H1 (cell line): ENCODE measurements at regions not wholly inside any gene's neighbourhood (a gene's known extent, or its start where the extent isn't known, plus 50 kb on each side); places are given as distances from the start of the nearest gene placed in this dataset.

Source experiments
- CTCF ChIA-PET: fragments of 300-600 bp; sonication (Branson Sonifier 250); formaldehyde crosslinking; loops from one replicate; lab custom pipeline; 2021; ENCODE audit not compliant: partially characterized antibody; lab: Charles Lee
- POLR2A ChIA-PET: fragments of 300-600 bp; sonication (Branson Sonifier 250); formaldehyde crosslinking; loops from one replicate; lab custom pipeline; 2021; ENCODE audit warnings: inconsistent platforms; ENCODE audit not compliant: partially characterized antibody; lab: Charles Lee
- DNase-seq, 2 experiments: peaks; one replicate each; pipeline versions ENCODE4 v3.0.0 to v3.0.0-alpha.2; 2010 to 2022; ENCODE audit warnings: low spot score in 2 of 2, low read depth in 1 of 2, mixed read lengths in 1 of 2
- FAIRE-seq: peaks from 2 replicates; lab custom pipeline; 2011; peaks lifted over from hg19 to GRCh38; lab: Jason Lieb, UNC
- H2AFZ ChIP-seq: 2 replicates; pipeline ENCODE4 v1.8.1; 2012; ENCODE audit warnings: low read length, inconsistent platforms
- H2AK5ac ChIP-seq: 2 replicates; pipeline ENCODE4 v1.6.1; 2013; ENCODE audit warnings: low read depth, low read length
- H2BK120ac ChIP-seq: replicated peaks from 2 replicates; pipeline ENCODE3; 2013; ENCODE audit warnings: low read depth, low read length, inconsistent platforms
- H2BK12ac ChIP-seq: 2 replicates; pipeline ENCODE4 v1.6.1; 2013; ENCODE audit warnings: low read depth, low read length
- H2BK15ac ChIP-seq: 2 replicates; pipeline ENCODE4 v1.6.1; 2013; ENCODE audit warnings: low read length
- H2BK20ac ChIP-seq: 2 replicates; pipeline ENCODE4 v1.6.1; 2013; ENCODE audit warnings: low read length
- H2BK5ac ChIP-seq: 2 replicates; pipeline ENCODE4 v1.6.1; 2013; ENCODE audit warnings: low read depth, low read length
- H3K14ac ChIP-seq: 2 replicates; pipeline ENCODE4 v1.6.1; 2013; ENCODE audit warnings: inconsistent platforms; ENCODE audit not compliant: insufficient read length
- H3K18ac ChIP-seq: 2 replicates; pipeline ENCODE4 v1.6.1; 2013; ENCODE audit warnings: low read length; ENCODE audit errors: extremely low read depth
- H3K23ac ChIP-seq: 2 replicates; pipeline ENCODE4 v1.6.1; 2013; ENCODE audit warnings: inconsistent platforms; ENCODE audit not compliant: insufficient read length
- H3K23me2 ChIP-seq: 2 replicates; pipeline ENCODE4 v1.6.1; 2013; ENCODE audit warnings: low read depth, low read length
- H3K27ac ChIP-seq: 2 replicates; pipeline ENCODE4 v1.6.1; 2011; ENCODE audit warnings: low read depth, low read length, inconsistent platforms
- H3K27me3 ChIP-seq, 4 experiments: replicated peaks in 1 of 4; 1 replicate in 1 of 4; 2 replicates in 3 of 4; pipeline versions ENCODE4 v1.6.1 to v1.8.1; 2011 to 2013; ENCODE audit warnings: low read length in 3 of 4, mild to moderate bottlenecking in 3 of 4, inconsistent platforms in 2 of 4, mixed read lengths in 2 of 4, moderate library complexity in 1 of 4; ENCODE audit not compliant: control insufficient read depth in 3 of 4, insufficient read depth in 3 of 4; ENCODE audit errors: extremely low read depth in 1 of 4
- H3K36me3 ChIP-seq, 4 experiments: 2 replicates each; pipeline versions ENCODE4 v1.6.1 to v1.8.1; 2011 to 2013; ENCODE audit warnings: mild to moderate bottlenecking in 4 of 4, low read length in 3 of 4, moderate library complexity in 2 of 4, control low read depth in 1 of 4, inconsistent platforms in 1 of 4; ENCODE audit not compliant: insufficient read depth in 4 of 4, control insufficient read depth in 2 of 4
- H3K4ac ChIP-seq: replicated peaks from 2 replicates; pipeline ENCODE3; 2013; ENCODE audit warnings: low read length, low read depth, mixed read lengths, inconsistent platforms; ENCODE audit not compliant: insufficient read length
- H3K4me1 ChIP-seq, 4 experiments: replicated peaks in 1 of 4; 1 replicate in 1 of 4; 2 replicates in 3 of 4; pipeline versions ENCODE4 v1.6.1 to v1.8.1; 2011 to 2013; ENCODE audit warnings: low read length in 3 of 4, inconsistent platforms in 2 of 4, mixed read lengths in 1 of 4; ENCODE audit not compliant: insufficient read depth in 4 of 4, control insufficient read depth in 3 of 4
- H3K4me2 ChIP-seq, 2 experiments: 2 replicates each; pipeline versions ENCODE4 v1.6.1 to v1.8.1; 2011 to 2013; ENCODE audit warnings: low read depth in 2 of 2, low read length in 2 of 2, control low read depth in 1 of 2, inconsistent platforms in 1 of 2, mild to moderate bottlenecking in 1 of 2; ENCODE audit not compliant: insufficient read depth in 1 of 2
- H3K4me3 ChIP-seq, 4 experiments: fragments of 200-600, 300-600 bp in 1 of 4; sonication (generic), shearing (Covaris generic), sonication (Bioruptor Twin) in 1 of 4; 2 replicates each; pipeline versions ENCODE4 v1.5.1 to v1.8.1; 2011 to 2016; ENCODE audit warnings: low read length in 4 of 4, low read depth in 3 of 4, control low read depth in 2 of 4, inconsistent platforms in 2 of 4, mild to moderate bottlenecking in 2 of 4, mixed read lengths in 1 of 4, moderate library complexity in 1 of 4; ENCODE audit not compliant: insufficient read depth in 2 of 4; ENCODE audit errors: extremely low read depth in 1 of 4
- H3K56ac ChIP-seq: replicated peaks from 2 replicates; pipeline ENCODE3; 2013; ENCODE audit warnings: low read depth, mild to moderate bottlenecking, mixed read lengths, low read length, inconsistent platforms; ENCODE audit not compliant: insufficient read length
- H3K79me1 ChIP-seq: 2 replicates; pipeline ENCODE4 v1.6.1; 2013; ENCODE audit warnings: low read depth, low read length, control low read depth
- H3K79me2 ChIP-seq, 2 experiments: 2 replicates each; pipeline versions ENCODE4 v1.6.1 to v1.8.1; 2012 to 2013; ENCODE audit warnings: low read length in 2 of 2, mild to moderate bottlenecking in 2 of 2, inconsistent platforms in 1 of 2; ENCODE audit not compliant: insufficient read depth in 2 of 2, control insufficient read depth in 1 of 2
- H3K9ac ChIP-seq, 4 experiments: replicated peaks in 1 of 4; 1 replicate in 1 of 4; 2 replicates in 3 of 4; pipeline versions ENCODE4 v1.6.1 to v1.8.1; 2011 to 2013; ENCODE audit warnings: low read depth in 3 of 4, low read length in 3 of 4, control low read depth in 2 of 4, mild to moderate bottlenecking in 2 of 4, moderate library complexity in 2 of 4, inconsistent platforms in 1 of 4; ENCODE audit errors: extremely low read depth in 1 of 4
- H3K9me3 ChIP-seq, 2 experiments: 2 replicates each; pipeline versions ENCODE4 v1.6.1 to v1.8.1; 2012 to 2013; ENCODE audit warnings: mild to moderate bottlenecking in 2 of 2, moderate library complexity in 2 of 2, control low read depth in 1 of 2, inconsistent platforms in 1 of 2, low read depth in 1 of 2, low read length in 1 of 2, mixed read lengths in 1 of 2; ENCODE audit not compliant: insufficient read depth in 2 of 2
- H4K20me1 ChIP-seq, 2 experiments: replicated peaks in 1 of 2; 2 replicates each; pipeline versions ENCODE3 to v1.8.1; 2011 to 2013; ENCODE audit warnings: inconsistent platforms in 2 of 2, low read length in 2 of 2, mild to moderate bottlenecking in 1 of 2; ENCODE audit not compliant: insufficient read depth in 2 of 2, control insufficient read depth in 1 of 2
- H4K5ac ChIP-seq: 2 replicates; pipeline ENCODE4 v1.6.1; 2013; ENCODE audit warnings: low read length, low read depth, mixed read lengths, inconsistent platforms; ENCODE audit not compliant: insufficient read length
- H4K8ac ChIP-seq: 2 replicates; pipeline ENCODE4 v1.8.0; 2013; ENCODE audit warnings: mild to moderate bottlenecking, moderate library complexity, low read length, inconsistent platforms; ENCODE audit not compliant: insufficient read depth; ENCODE audit errors: extremely low read depth
- H4K91ac ChIP-seq: replicated peaks from 2 replicates; pipeline ENCODE3; 2013; ENCODE audit warnings: low read length, mixed read lengths, inconsistent platforms; ENCODE audit not compliant: insufficient read length
- ATF2 ChIP-seq: IDR thresholded peaks from 2 replicates; pipeline ENCODE4 v1.6.1; 2012; ENCODE audit warnings: low read length, inconsistent platforms
- ATF3 ChIP-seq: IDR thresholded peaks from 2 replicates; pipeline ENCODE4 v1.6.1; 2011; ENCODE audit warnings: low read depth, mild to moderate bottlenecking, low read length; ENCODE audit not compliant: insufficient read depth
- BACH1 ChIP-seq: IDR thresholded peaks from 2 replicates; pipeline ENCODE4 v1.6.1; 2012; ENCODE audit warnings: low read length, improper control_type of control experiment
- CBX5 ChIP-seq: fragments of 300-800, 300-1000 bp; sonication (generic); IDR thresholded peaks from 2 replicates; pipeline ENCODE4 v1.7.1; 2016; ENCODE audit warnings: antibody characterized with exemption, low read length, low read depth
- CHD2 ChIP-seq: IDR thresholded peaks from 2 replicates; pipeline ENCODE4 v1.6.1; 2012; ENCODE audit warnings: low read length, improper control_type of control experiment
- GTF2F1 ChIP-seq: IDR thresholded peaks from 2 replicates; pipeline ENCODE4 v1.6.1; 2012; ENCODE audit warnings: low read depth, low read length, improper control_type of control experiment, borderline replicate concordance
- HDAC6 ChIP-seq: IDR thresholded peaks from one replicate; pipeline ENCODE4 v1.7.1; 2012; ENCODE audit warnings: low read depth, mild to moderate bottlenecking, inconsistent platforms, low read length, moderate library complexity
- KDM1A ChIP-seq: fragments of 200-600, 300-600 bp; sonication (generic); IDR thresholded peaks from 2 replicates; pipeline ENCODE4 v1.7.1; 2016; ENCODE audit warnings: mild to moderate bottlenecking, low read length, borderline replicate concordance
- NRF1 ChIP-seq: IDR thresholded peaks from 2 replicates; pipeline ENCODE4 v1.6.1; 2011; ENCODE audit warnings: mild to moderate bottlenecking, low read depth, low read length, improper control_type of control experiment
- USF2 ChIP-seq: IDR thresholded peaks from 2 replicates; pipeline ENCODE4 v1.6.1; 2011; ENCODE audit warnings: low read length, improper control_type of control experiment
- WGBS, 2 experiments: shearing (Covaris generic) in 1 of 2; methylation state at CpG; one replicate each; pipeline versions ENCODE4 v1.1.6 to v1.1.7; 2013 to 2015; ENCODE audit warnings: low lambda C conversion rate in 2 of 2, mixed read lengths in 2 of 2, inconsistent platforms in 1 of 2, low coverage in 1 of 2, missing lambda C conversion rate in 1 of 2; ENCODE audit not compliant: insufficient replicate concordance in 2 of 2, insufficient coverage in 1 of 2, insufficient read length in 1 of 2; ENCODE audit errors: extremely low coverage in 1 of 2, missing lambda C conversion rate in 1 of 2; 5-methylcytosine and 5-hydroxymethylcytosine counted together

- Histone ChIP-seq H2AK5ac (no peak overlapping the region), H3K23ac (no peak overlapping the region), H3K4me1 (peaks cover 0 to 8% (median 4%) of the 10 kb centered on the region in 4 experiments; a peak in 4 of 7 replicates), H4K20me1 (no peaks in the 10 kb centered on the region), H3K4me2 (no peak overlapping the region), H3K56ac (no peak overlapping the region), H4K8ac (no peak overlapping the region), H3K36me3 (no peaks in the 10 kb centered on the region), H3K79me1 (no peaks in the 10 kb centered on the region), H4K5ac (no peak overlapping the region), H3K79me2 (no peaks in the 10 kb centered on the region), H2BK20ac (no peak overlapping the region), H2BK12ac (no peak overlapping the region), H2BK15ac (no peak overlapping the region), H3K14ac (no peak overlapping the region), H3K9me3 (0 out of 4 replicates have a peak, but pooled peaks cover 0 to 2% of the 10 kb centered on the region in 2 experiments), H4K91ac (no peak overlapping the region), H2AFZ (no peak overlapping the region), H2BK5ac (no peak overlapping the region), H3K27ac (no peak overlapping the region), H3K23me2 (no peaks in the 10 kb centered on the region), H3K18ac (no peak overlapping the region), H3K4me3 (no peak overlapping the region), H3K4ac (no peak overlapping the region), H2BK120ac (no peak overlapping the region), H3K9ac (no peak overlapping the region), H3K27me3 (no peaks in the 10 kb centered on the region)
- WGBS, 2 experiments, result 95% methylated on average over 8 of the region's 8 CpGs; no CpG with 5 or more reads in 1 of the 2 experiments
- FAIRE-seq, result no peak
- ChIA-PET CTCF (interaction anchor here (0.9 kb wide), 1 partner anchor 12 kb away, joined by 3 read pairs; no protein-coding TSS in a partner anchor), POLR2A (no interaction called here)
- TF ChIP-seq KDM1A (no peak), CHD2 (no peak), HDAC6 (no peak), NRF1 (no peak), ATF2 (no peak), CBX5 (no peak), ATF3 (no peak), USF2 (no peak), BACH1 (no peak), GTF2F1 (no peak)
- no peak for DNase-seq
Measured at GRCh38 chr14:97264516-97265230, 467.5 kb downstream of the VRK1 start.
